Activated CD8-positive, alpha-beta memory T cell treated with anti-CD3 and anti-CD28 coated beads, Interleukin-2, amount 50 U/mL, for 1 hour (primary cell): ENCODE measurements at regions not wholly inside any gene's neighbourhood (a gene's known extent, or its start where the extent isn't known, plus 50 kb on each side); places are given as distances from the start of the nearest gene placed in this dataset.
"Not testable (repeated sequence)": the region's sequence is repeated elsewhere in the genome, so short reads cannot be mapped to it uniquely, and the experiment has no call there.

Experiments
- DNase-seq: peaks from one replicate; pipeline ENCODE4 v3.0.0-alpha.2; 2020; ENCODE audit errors: extremely low read depth

- not testable (repeated sequence) for DNase-seq
Measured at GRCh38 chr5:177941386-177941785, 54.7 kb downstream of the PROP1 start.

GRCh38 chr5:177939246-177940171 lies 56.5 kb downstream of the PROP1 start:
- not testable (repeated sequence) for DNase-seq

GRCh38 chr5:177938767-177939166 lies 57.3 kb downstream of the PROP1 start:
- DNase-seq, result not testable (repeated sequence)

GRCh38 chr5:177934233-177934632 lies 61.8 kb downstream of the PROP1 start:
- not testable (repeated sequence) for DNase-seq

GRCh38 chr5:177930269-177931022 lies 65.6 kb downstream of the PROP1 start:
- not testable (repeated sequence) for DNase-seq

GRCh38 chr5:177929618-177930017 lies 66.4 kb downstream of the PROP1 start:
- not testable (repeated sequence) for DNase-seq

GRCh38 chr5:177927500-177927899 lies 68.5 kb downstream of the PROP1 start:
- not testable (repeated sequence) for DNase-seq

- DNase-seq, result not testable (repeated sequence)
Measured at GRCh38 chr5:177924577-177924976, 71.5 kb downstream of the PROP1 start.

GRCh38 chr5:177923837-177924236 lies 72.2 kb downstream of the PROP1 start:
- not testable (repeated sequence) for DNase-seq

- DNase-seq, result not testable (repeated sequence)
Measured at GRCh38 chr5:177923189-177923588, 72.9 kb downstream of the PROP1 start.

GRCh38 chr5:177909261-177909660 lies 86.8 kb downstream of the PROP1 start:
- not testable (repeated sequence) for DNase-seq

- not testable (repeated sequence) for DNase-seq
Measured at GRCh38 chr5:177902806-177903205, 93.2 kb downstream of the PROP1 start.

GRCh38 chr5:177900066-177900465 lies 96.0 kb downstream of the PROP1 start:
- not testable (repeated sequence) for DNase-seq

GRCh38 chr5:177894681-177895453 lies 101.2 kb downstream of the PROP1 start:
- DNase-seq, result not testable (repeated sequence)

- DNase-seq, result not testable (repeated sequence)
Measured at GRCh38 chr5:177892357-177892665, 103.7 kb downstream of the PROP1 start.

- peak; percentile 4 for DNase-seq
Measured at GRCh38 chr5:177891547-177892356, 104.3 kb downstream of the PROP1 start.

- not testable (repeated sequence) for DNase-seq
Measured at GRCh38 chr5:177883295-177883694, 100.6 kb upstream of the FAM153A start.

GRCh38 chr5:177875900-177876238 lies 93.2 kb upstream of the FAM153A start:
- not testable (repeated sequence) for DNase-seq

GRCh38 chr5:177875013-177875899 lies 92.6 kb upstream of the FAM153A start:
- DNase-seq, result not testable (repeated sequence)

- not testable (repeated sequence) for DNase-seq
Measured at GRCh38 chr5:177863822-177864446, 81.2 kb upstream of the FAM153A start.
